Gastroesophageal sphincter (tissue), 4 donors: ENCODE measurements at regions not wholly inside any gene's neighbourhood (a gene's known extent, or its start where the extent isn't known, plus 50 kb on each side); places are given as distances from the start of the nearest gene placed in this dataset.

Source experiments
- ATAC-seq: fragments of 150-250 bp; one replicate; pipeline ENCODE4 v1.9.1; 2016; ENCODE audit warnings: mild to moderate bottlenecking, moderate library complexity
- H3K27ac ChIP-seq, 4 donors: fragments of 200-600 bp; sonication (generic) in 3 of 4; 1 replicate in 3 of 4; 2 replicates in 1 of 4; pipeline ENCODE4 v1.5.1; 2016 to 2019
- H3K27me3 ChIP-seq: fragments of 200-600 bp; sonication (generic); one replicate; pipeline ENCODE4 v1.5.1; 2019
- H3K36me3 ChIP-seq, 2 donors: fragments of 200-600 bp; sonication (generic); one replicate each; pipeline ENCODE4 v1.5.1; 2019; ENCODE audit warnings: control low read depth in 1 of 2
- H3K4me1 ChIP-seq, 3 donors: fragments of 200-600 bp; sonication (generic); 1 replicate in 2 of 3; 2 replicates in 1 of 3; pipeline ENCODE4 v1.5.1; 2016 to 2019; ENCODE audit warnings: control low read depth in 2 of 3
- H3K4me3 ChIP-seq, 2 donors: fragments of 200-600 bp; sonication (generic); one replicate each; pipeline ENCODE4 v1.5.1; 2019; ENCODE audit warnings: mild to moderate bottlenecking in 1 of 2, moderate library complexity in 1 of 2
- H3K9me3 ChIP-seq, 3 donors: fragments of 200-600 bp; sonication (generic); one replicate each; pipeline ENCODE4 v1.5.1; 2017 to 2019; ENCODE audit warnings: control low read depth in 2 of 3
- EP300 ChIP-seq: sonication (generic); formaldehyde crosslinking; IDR thresholded peaks from one replicate; pipeline ENCODE4 v1.6.1; 2017; ENCODE audit warnings: antibody characterized with exemption, mild to moderate bottlenecking
- POLR2A ChIP-seq, 2 donors: fragments of 450-650 bp; IDR thresholded peaks; one replicate each; pipeline ENCODE4 v1.6.1; 2017; ENCODE audit warnings: antibody characterized with exemption in 2 of 2, mild to moderate bottlenecking in 2 of 2, moderate library complexity in 1 of 2
- POLR2AphosphoS5 ChIP-seq: sonication (generic); formaldehyde crosslinking; IDR thresholded peaks from one replicate; pipeline ENCODE4 v1.6.1; 2017; ENCODE audit warnings: antibody characterized with exemption
- WGBS, 2 donors: methylation state at CpG; one replicate each; pipeline ENCODE4 v1.1.5; 2018; ENCODE audit warnings: low coverage in 1 of 2; 5-methylcytosine and 5-hydroxymethylcytosine counted together
- TF ChIP-seq, protein P1 (sequence below), 4 experiments: fragments of 200-600 bp in 2 of 4; fragments of 450-650 bp in 2 of 4; sonication (generic) in 1 of 4; IDR thresholded peaks; one replicate each; pipeline ENCODE4 v1.5.1; 2017 to 2019; ENCODE audit warnings: antibody characterized with exemption in 4 of 4, mild to moderate bottlenecking in 2 of 4, moderate library complexity in 2 of 4

DNA sequence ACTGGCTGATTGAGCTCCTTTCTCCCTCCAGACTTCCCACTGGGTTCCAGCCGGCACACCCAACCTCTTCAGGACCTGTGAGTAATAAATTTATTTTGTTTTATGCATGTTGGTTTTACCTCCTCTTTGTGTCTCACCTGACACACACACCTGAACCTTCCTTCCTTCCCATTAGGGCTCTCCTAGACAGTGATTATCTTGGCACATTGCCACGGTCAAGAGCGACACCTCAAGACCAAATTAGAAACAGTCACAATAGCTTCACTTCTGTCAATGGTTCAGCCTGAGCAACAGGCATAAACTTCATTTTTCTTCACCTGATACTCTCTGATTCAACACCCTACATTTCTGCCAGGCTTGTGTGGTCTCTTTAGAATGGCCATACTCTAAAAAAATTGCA lies 296.3 kb upstream of the SMARCA2 start:
- WGBS, 2 donors: 78% methylated on average over 3 of the region's 3 CpGs; no CpG with 5 or more reads in 1 of the 2 donors
- TF ChIP-seq, protein P1, sequence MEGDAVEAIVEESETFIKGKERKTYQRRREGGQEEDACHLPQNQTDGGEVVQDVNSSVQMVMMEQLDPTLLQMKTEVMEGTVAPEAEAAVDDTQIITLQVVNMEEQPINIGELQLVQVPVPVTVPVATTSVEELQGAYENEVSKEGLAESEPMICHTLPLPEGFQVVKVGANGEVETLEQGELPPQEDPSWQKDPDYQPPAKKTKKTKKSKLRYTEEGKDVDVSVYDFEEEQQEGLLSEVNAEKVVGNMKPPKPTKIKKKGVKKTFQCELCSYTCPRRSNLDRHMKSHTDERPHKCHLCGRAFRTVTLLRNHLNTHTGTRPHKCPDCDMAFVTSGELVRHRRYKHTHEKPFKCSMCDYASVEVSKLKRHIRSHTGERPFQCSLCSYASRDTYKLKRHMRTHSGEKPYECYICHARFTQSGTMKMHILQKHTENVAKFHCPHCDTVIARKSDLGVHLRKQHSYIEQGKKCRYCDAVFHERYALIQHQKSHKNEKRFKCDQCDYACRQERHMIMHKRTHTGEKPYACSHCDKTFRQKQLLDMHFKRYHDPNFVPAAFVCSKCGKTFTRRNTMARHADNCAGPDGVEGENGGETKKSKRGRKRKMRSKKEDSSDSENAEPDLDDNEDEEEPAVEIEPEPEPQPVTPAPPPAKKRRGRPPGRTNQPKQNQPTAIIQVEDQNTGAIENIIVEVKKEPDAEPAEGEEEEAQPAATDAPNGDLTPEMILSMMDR (IDR thresholded peaks at IDR 0.05): no peak
- TF ChIP-seq POLR2AphosphoS5: no peak
- Histone ChIP-seq H3K4me3 (no peak overlapping the region), H3K36me3 (no peaks in the 10 kb centered on the region), H3K27me3 (no peaks in the 10 kb centered on the region), H3K4me1 (no peaks in the 10 kb centered on the region), H3K9me3 (no peaks in the 10 kb centered on the region), H3K27ac (no peak overlapping the region)
- ATAC-seq: no peak

DNA sequence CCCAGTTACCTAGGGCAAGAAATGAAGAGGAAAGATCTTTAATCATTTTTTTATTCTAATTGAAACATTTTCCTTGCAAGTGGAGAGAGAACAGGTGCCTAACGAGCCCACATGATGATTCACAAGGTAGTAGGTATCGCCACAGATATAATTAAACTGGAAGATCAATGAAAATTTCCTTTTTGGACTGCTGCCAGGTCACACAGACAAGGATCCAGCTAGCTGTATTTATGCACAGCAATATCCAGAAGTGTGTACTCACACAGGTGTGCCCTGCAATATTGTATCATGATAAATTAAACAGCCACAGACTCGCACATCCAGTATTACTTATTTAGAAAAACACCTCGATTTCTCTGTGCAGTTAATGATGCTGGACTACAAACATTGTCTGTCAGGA lies 294.0 kb upstream of the SMARCA2 start:
- H3K4me3 ChIP-seq: no peak overlapping the region
- ATAC-seq: no peak
- H3K27ac ChIP-seq: no peak overlapping the region
- H3K36me3 ChIP-seq: no peaks in the 10 kb centered on the region
- no peaks in the 10 kb centered on the region for H3K4me1 ChIP-seq
- no peaks in the 10 kb centered on the region for H3K27me3 ChIP-seq
- WGBS, 2 donors: 52 to 63% methylated on average over 4 of the region's 4 CpGs
- H3K9me3 ChIP-seq: no peaks in the 10 kb centered on the region
- no peak for TF ChIP-seq EP300
- no peak for TF ChIP-seq POLR2A (IDR thresholded peaks at IDR 0.05)
- no peak for TF ChIP-seq POLR2AphosphoS5
- TF ChIP-seq, protein P1 (IDR thresholded peaks at IDR 0.05): no peak

DNA sequence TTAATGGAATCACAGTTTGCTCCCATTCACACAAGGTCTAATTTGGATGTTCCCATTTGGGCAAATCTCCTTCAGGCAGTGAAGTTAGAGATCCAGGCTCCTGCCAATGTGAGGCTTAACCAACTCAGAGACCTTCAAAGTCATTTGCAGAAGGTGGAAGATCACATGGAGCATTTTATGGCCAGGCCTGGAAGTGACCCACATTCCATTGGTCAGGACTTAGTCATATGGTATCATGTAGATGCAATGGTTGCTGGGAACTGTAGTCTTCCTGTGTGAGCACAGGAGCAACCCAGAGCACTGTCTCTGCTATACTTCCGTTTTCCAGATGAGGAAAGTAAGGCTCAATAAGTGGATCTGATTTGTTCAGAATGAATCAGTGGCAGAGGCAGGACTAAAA lies 292.7 kb upstream of the SMARCA2 start:
- TF ChIP-seq, protein P1 (IDR thresholded peaks at IDR 0.05): no peak
- no peak for TF ChIP-seq POLR2AphosphoS5
- no peak for TF ChIP-seq EP300
- TF ChIP-seq POLR2A (IDR thresholded peaks at IDR 0.05): no peak
- WGBS, 2 donors: 71 to 86% methylated on average over 1 of the region's 1 CpG
- H3K4me3 ChIP-seq: no peak overlapping the region

DNA sequence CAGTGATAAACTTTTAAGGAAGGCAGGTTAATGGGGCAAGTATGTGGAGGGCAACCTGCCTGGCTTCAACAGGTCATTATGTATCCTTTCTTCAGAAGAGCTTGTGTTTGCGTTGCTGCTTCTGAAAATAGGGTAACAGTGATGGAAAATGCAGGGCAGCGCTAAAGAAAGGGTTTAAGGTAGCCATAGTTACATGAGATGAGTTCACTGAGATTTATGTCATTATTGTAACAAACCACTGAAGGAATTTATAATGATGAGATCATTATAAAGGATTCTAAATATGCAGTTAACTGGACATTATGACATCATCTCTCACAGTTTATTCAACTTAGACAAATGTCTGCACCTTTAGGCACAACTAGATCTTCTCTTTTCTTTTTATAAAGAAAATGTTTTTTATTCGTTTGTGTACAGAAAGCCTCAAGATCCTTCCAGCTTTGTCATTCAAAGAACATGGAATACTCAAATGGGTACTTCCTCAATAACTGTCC lies 291.6 kb upstream of the SMARCA2 start:
- Histone ChIP-seq H3K4me3 (no peak overlapping the region), H3K9me3 (no peaks in the 10 kb centered on the region), H3K36me3 (no peaks in the 10 kb centered on the region), H3K27ac (no peak overlapping the region), H3K27me3 (no peaks in the 10 kb centered on the region), H3K4me1 (no peaks in the 10 kb centered on the region)
- TF ChIP-seq, protein P1 (IDR thresholded peaks at IDR 0.05): no peak
- no peak for TF ChIP-seq POLR2AphosphoS5
- no peak for TF ChIP-seq EP300
- no peak for TF ChIP-seq POLR2A (IDR thresholded peaks at IDR 0.05)
- 80 to 91% methylated on average over 3 of the region's 3 CpGs for WGBS, 2 donors
- no peak for ATAC-seq

More for the DNA sequence above, 292.7 kb upstream of the SMARCA2 start:
- no peaks in the 10 kb centered on the region for H3K4me1 ChIP-seq
- ATAC-seq: no peak
- no peak overlapping the region for H3K27ac ChIP-seq
- H3K36me3 ChIP-seq: no peaks in the 10 kb centered on the region
- no peaks in the 10 kb centered on the region for H3K9me3 ChIP-seq
- no peaks in the 10 kb centered on the region for H3K27me3 ChIP-seq

DNA sequence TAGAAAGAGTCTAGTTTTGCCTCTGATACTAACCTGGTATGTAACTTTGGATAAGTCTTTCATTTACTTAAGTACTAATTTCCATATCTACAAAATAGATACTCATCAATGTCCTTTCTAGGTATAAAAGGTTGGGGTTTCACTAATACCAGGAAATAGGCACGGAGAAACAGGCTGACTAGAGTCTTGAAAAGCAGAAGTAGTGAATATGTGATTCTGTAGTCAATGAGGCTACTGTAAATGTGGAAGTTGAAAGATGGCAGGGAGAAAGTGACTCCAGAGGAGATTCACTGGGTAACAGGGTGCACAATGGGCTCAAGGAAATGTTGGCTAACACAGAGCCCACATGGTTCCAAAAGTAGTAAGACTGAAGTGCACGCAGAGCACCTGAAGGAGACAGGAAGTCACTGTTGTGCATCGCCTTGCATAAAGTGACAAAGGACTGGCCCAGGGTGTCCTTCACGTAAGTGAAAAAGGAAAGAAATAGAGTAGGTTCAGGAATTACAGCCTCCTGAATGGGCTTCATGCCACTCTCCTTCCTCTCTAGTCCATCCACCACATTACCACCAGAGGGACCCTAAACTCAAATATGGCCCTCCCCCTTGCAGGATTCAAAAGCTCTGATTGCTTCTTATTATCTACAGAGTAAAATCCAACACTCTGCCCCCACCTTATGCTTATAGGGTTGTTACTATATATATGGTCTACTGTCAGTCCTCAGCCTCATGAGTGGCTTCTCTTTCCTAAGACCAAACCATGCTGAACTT lies 288.0 kb upstream of the SMARCA2 start:
- WGBS, 2 donors: 68 to 71% methylated on average over 4 of the region's 4 CpGs

More for the DNA sequence above, 288.0 kb upstream of the SMARCA2 start:
- Histone ChIP-seq H3K4me1 (no peaks in the 10 kb centered on the region), H3K27me3 (peaks cover 3% of the 10 kb centered on the region), H3K36me3 (no peaks in the 10 kb centered on the region), H3K4me3 (no peak overlapping the region), H3K9me3 (no peaks in the 10 kb centered on the region), H3K27ac (no peak overlapping the region)
- no peak for TF ChIP-seq POLR2A (IDR thresholded peaks at IDR 0.05)
- TF ChIP-seq, protein P1 (IDR thresholded peaks at IDR 0.05): no peak
- no peak for TF ChIP-seq EP300
- TF ChIP-seq POLR2AphosphoS5: no peak
- no peak for ATAC-seq
